Muscle of arm (tissue), 1 donor: ENCODE measurements at regions not wholly inside any gene's neighbourhood (a gene's known extent, or its start where the extent isn't known, plus 50 kb on each side); places are given as distances from the start of the nearest gene placed in this dataset.

Experiments
- DNase-seq: peaks from one replicate; pipeline ENCODE4 v3.0.0-alpha.2; 2013

GRCh38 chr4:96681218-96681617, 841.3 kb downstream of the PDHA2 start:
- DNase-seq: no peak

GRCh38 chr4:96685691-96686090, 845.8 kb downstream of the PDHA2 start:
- no peak for DNase-seq

GRCh38 chr4:96691521-96691920, 851.6 kb downstream of the PDHA2 start:
- no peak for DNase-seq

GRCh38 chr4:96698831-96699230, 858.9 kb downstream of the PDHA2 start:
- no peak for DNase-seq

GRCh38 chr4:96703265-96703664, 863.4 kb downstream of the PDHA2 start:
- no peak for DNase-seq

GRCh38 chr4:96708766-96709165, 868.9 kb downstream of the PDHA2 start:
- DNase-seq: no peak

GRCh38 chr4:96713271-96713850, 873.5 kb downstream of the PDHA2 start:
- no peak for DNase-seq

GRCh38 chr4:96729641-96730040, 889.7 kb downstream of the PDHA2 start:
- no peak for DNase-seq

GRCh38 chr4:96730432-96730831, 890.5 kb downstream of the PDHA2 start:
- no peak for DNase-seq

GRCh38 chr4:96736352-96736889, 896.5 kb downstream of the PDHA2 start:
- DNase-seq: no peak

- no peak for DNase-seq
These were observed 899.2 kb downstream of the PDHA2 start for GRCh38 chr4:96739101-96739500.

- DNase-seq: no peak
These were observed 902.6 kb downstream of the PDHA2 start for GRCh38 chr4:96742332-96743014.

GRCh38 chr4:96744676-96745075, 904.8 kb downstream of the PDHA2 start:
- no peak for DNase-seq

GRCh38 chr4:96753216-96753615, 913.3 kb downstream of the PDHA2 start:
- DNase-seq: no peak

- no peak for DNase-seq
These were observed 915.9 kb downstream of the PDHA2 start for GRCh38 chr4:96755569-96756484.

- no peak for DNase-seq
These were observed 916.7 kb downstream of the PDHA2 start for GRCh38 chr4:96756584-96756983.

- no peak for DNase-seq
These were observed 923.7 kb downstream of the PDHA2 start for GRCh38 chr4:96763546-96763945.

- no peak for DNase-seq
These were observed 926.5 kb downstream of the PDHA2 start for GRCh38 chr4:96766359-96766758.

GRCh38 chr4:96767815-96768480, 928.1 kb downstream of the PDHA2 start:
- no peak for DNase-seq

GRCh38 chr4:96775501-96775900, 935.6 kb downstream of the PDHA2 start:
- no peak for DNase-seq

- no peak for DNase-seq
These were observed 937.1 kb downstream of the PDHA2 start for GRCh38 chr4:96776920-96777527.

- DNase-seq: no peak
These were observed 944.4 kb downstream of the PDHA2 start for GRCh38 chr4:96784336-96784735.
